ENCODE measurements at regions not wholly inside any gene's neighbourhood (a gene's known extent, or its start where the extent isn't known, plus 50 kb on each side); places are given as distances from the start of the nearest gene placed in this dataset.

DNA sequence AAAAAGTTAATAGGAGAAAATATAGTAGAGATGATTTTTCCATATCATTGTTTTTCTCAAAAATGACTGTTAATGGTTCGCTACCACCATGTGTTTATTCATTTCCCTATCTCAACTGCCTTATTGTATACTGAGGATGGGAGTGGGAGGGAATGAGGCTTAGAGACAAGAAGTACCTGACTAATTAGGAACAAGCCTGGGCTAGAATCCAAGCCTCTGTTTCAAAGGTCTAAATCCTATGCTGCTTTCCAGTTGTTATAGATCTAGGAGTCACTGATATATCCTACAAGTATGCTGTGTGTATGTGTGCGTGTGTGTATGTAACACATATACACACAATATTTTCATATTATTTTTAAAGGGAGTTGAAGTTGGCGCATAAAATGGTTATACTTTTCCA lies 465.9 kb downstream of the EPHA4 start:
- DNase-seq (ENCODE audit: low spot score) = no peak

DNA sequence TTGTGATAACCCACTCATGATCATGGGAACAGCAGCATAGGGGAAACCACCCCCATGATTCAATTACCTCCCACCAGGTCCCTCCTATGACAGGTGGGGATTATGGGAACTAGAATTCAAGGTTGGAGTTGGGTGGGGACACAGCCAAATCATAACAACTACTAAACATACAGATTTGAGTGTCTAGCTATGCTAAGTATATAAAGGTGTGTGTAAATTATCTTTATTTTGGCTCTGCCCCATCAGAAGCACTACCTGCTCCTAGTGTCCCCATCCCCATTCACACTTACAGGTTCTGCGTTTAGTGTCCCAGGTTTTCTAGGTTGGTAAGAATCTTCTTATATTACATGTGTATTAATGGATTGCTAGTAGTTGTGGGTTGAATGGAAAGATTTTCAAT lies 464.7 kb downstream of the EPHA4 start:
- DNase-seq (ENCODE audit: low spot score) = no peak

DNA sequence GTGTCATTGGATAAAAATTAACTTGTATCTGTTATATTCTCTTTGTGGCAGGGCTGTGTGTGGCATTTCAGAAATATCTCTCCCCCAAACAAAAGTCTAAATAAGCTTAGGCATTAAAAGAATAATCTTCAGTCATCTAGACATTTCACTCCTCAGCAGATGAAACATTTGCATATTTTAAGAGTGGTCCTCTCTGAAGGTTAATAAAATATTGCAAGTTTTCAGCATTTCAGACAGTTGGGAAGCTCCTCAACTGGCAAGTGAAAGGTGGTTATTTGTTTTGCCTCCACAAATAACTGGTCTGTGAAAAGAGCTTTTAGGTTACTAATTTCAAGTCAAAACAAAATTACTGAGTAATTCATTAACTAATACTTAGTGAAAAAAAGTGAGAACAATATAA lies 462.6 kb downstream of the EPHA4 start:
- no peak for DNase-seq (ENCODE audit: low spot score)

DNA sequence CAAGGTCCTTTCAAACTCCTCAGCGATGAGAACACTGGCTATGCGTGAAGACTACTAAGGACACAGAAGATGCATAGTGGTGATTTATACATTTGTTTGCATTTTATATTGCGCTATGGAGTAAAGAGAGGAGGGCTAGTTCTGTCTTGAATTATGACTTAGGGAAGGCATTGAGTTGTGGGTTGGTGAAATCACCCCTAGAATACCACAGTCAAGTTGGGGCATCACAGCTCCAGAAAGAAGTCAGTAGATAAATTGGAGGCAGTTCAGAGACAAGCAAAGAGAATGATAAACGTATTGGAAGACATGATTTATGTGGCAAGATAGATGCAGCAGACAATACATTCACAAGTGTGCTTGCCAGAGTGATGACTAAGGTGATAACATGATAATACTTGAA lies 460.4 kb downstream of the EPHA4 start:
- no peak for DNase-seq (ENCODE audit: low spot score)

DNA sequence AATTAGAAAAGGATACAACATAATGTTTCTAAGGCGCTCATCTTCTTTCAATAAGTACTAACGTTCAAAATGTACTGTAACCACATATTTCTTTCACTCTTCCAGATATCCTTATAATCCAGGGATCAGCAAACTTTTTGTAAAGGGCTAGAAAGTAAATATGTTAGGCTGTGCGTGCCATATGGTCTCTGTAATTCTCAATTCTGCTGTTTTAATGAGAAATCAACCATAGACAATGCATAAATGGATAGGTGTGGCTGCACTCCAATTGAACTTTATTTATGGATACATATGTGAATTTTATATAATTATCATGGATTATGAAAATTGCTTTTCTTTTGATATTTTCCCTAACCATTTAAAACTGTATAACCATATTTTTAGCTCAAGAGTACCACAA lies 459.4 kb downstream of the EPHA4 start:
- DNase-seq (ENCODE audit: low spot score) = no peak

DNA sequence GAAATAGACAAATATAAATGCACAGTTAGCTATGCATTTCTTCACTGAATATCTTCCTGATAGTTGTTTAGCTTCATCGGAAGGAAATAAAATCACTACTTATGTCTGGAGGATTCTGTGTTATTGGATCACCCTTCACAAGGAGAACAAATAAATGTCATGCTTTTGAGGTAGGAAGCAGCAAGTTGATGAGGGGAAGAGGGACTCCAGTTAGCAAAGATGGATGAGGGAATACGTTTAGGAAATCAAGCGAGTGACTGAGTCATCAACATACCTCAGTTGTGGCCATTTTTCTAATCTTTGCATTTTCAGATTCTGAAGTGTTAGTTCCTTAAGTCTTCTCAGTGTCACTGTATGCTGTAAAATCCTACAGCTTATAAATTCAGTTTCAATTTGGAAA lies 456.2 kb downstream of the EPHA4 start:
- no peak for DNase-seq (ENCODE audit: low spot score)

DNA sequence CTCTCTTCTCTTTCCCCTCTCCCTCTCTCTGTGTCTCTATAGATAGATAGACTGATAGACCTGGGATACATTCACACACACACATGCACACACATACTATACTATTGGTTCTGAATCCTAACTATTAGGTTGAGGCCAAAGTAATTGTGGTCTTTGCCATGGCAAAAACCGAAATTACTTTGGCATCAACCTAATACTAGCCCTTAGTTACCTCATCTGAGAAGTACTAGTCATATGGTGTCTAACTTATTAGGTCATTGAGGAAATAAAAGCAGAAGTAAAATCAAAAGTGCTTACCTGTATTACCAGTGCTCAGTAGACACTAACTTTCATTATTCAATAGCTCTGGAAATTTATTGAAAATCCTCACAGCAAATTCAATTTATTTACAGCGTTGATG lies 451.5 kb downstream of the EPHA4 start:
- DNase-seq (ENCODE audit: low spot score) = no peak

DNA sequence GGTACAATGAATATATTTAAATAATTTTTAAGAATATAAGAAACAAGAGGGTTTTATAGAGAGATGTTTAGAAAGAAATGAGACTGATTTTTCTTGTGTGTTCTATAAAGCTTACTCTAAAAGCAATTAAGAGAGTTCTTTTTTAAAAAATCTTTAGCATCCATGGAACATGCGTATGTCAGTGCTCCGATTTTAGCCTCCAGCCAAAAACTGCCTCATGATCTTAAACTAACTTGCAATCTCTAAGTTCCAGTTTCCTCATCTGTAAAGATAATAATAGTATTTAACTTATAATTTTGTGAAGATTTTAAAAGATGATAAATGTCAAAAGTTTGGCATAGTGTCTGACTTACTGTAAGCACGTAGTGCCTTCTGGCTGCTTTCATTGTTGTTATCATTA lies 448.7 kb downstream of the EPHA4 start:
- DNase-seq (ENCODE audit: low spot score) = no peak

DNA sequence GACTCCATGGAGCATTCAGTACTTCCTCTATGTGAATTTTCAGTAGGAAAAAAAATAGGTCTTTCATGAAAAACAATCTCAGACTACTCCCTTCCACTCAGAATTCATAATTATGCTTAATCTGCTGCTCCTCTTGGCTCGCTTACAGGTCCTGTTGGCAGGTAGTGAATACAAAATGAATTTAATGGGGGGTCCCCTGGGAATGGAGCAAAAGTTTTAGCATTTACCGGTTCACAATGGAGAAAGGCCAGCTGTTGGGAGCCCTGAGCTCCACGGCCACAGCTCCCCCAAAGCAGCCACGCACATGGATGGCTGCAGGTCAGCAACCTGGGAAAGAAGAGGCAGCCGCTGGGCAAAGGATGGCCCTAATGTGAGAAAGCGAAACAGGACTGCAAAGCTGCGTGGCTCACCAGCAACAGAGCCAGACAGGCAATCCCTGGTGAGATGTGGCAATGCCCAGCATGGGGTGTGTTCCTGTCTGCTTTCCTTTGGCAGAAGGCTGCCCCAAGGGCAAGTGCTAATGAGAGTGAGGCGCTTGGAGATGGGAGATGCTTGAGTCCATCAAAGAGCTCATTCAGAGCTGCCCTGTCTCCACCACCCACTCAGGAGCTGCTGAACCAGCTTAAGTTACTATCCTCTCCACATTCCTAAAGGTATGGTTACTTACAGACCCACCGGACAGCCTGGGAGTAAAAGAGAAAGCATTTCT lies 447.4 kb downstream of the EPHA4 start:
- DNase-seq (ENCODE audit: low spot score) = no peak

DNA sequence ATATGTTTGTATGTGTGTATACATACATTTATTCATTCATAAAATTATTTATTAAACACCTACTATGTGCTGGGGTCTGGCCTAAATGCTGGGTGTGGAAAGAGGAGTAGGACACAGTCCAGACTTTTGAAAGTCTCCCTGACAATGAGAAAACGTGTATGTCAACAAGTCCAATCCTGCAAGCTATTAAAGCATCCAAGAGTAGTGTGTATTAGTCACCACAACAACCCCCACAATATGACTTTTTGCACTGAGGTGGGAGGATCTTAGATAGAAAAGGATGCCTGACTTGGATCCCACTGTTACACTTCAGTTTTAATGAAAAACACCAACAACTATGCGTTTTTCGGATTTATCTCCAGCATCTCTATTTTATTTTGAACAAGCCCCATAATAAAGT lies 446.4 kb downstream of the EPHA4 start:
- no peak for DNase-seq (ENCODE audit: low spot score)

DNA sequence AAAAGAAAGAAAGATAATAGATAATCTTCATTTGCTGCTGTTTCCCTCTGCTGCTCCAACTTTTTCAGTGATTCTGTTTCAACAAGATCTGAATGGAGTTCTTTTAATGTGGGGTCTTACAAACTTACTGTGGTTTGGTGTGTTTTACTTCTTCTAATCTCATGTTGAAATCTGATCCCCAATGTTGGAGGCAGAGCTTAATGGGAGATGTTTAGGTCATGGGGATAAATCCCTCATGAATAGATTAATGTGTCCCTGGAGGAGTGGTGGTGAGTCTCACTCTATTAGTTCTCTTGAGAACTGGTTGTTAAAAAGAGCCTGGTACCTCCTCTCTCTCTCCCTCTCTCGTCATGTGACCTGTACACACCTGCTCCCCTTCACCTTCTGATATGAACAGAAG lies 442.4 kb downstream of the EPHA4 start:
- no peak for DNase-seq (ENCODE audit: low spot score)

DNA sequence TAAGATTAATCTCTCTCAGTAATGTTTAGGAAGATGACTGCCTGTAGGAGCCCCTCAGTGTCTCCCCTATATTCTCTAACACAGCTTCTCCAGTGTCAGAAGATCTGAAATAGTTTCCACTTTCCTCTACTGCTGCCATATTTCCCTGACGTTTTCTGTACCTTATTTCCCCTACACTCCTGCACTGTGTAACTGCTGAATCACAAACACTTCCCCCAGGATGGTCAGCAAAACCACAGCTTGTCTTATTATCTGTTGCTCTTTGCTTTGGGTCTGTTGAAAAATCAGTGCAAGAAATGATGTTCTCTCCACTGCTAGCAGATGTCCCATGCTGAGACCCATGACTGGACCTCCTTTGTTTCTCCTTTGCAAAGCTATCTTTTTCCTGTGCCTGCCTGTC lies 441.7 kb downstream of the EPHA4 start:
- no peak for DNase-seq (ENCODE audit: low spot score)

DNA sequence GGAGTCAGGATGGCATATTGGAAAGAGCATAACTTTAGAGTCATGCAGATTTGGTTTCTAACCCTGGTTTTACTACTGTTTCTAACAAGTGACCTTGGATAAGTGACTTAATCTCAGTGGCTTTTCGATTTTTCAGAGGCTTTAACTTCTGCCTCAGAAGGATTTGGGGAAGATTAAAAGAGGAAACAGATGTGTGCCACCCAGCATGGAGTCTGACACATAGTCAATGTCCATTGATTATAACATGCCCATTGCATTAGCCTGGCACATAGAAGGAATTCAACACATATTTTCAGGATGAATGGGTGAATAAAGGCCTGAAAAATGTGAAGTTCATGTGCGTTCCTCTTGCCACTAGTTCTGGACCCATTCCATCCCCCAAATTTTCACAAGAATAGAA lies 438.2 kb downstream of the EPHA4 start:
- no peak for DNase-seq (ENCODE audit: low spot score)

DNA sequence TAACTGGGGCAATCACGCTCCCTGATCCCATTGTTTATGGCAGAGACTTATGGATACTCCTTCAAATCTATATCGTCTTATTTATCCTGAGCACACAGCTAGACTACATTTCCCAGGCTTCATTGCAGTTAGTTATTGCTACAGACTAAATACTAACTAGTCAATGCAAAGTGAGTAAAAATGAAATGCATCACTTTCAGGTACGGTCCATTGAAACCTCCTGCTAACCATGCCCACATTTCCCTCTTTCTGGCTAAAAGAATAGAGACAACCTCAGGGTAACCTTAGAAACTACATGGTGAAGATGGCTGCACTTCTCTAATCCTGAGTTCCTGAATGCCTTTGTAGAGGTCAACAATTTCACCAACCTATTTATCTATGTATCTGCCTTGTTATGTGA lies 437.4 kb downstream of the EPHA4 start:
- DNase-seq (ENCODE audit: low spot score) = no peak

DNA sequence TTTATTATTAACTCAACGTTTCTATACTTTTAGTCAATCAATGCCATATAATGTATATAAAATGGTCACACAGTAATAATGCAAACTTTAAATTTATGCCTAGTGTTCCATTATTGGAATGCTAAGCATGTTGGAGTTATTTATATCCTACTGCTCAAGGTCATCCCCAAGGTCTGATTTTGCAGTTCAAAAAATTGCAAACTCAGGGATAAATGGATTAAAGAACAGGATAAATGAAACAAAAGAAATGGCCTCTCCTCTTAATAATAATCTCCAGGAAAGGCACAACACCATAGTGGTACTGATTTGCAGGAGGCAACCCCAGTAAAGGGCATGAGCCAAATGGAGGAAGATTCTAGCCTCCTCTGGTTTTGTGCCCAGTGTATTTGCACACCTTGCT lies 436.4 kb downstream of the EPHA4 start:
- no peak for DNase-seq (ENCODE audit: low spot score)

DNA sequence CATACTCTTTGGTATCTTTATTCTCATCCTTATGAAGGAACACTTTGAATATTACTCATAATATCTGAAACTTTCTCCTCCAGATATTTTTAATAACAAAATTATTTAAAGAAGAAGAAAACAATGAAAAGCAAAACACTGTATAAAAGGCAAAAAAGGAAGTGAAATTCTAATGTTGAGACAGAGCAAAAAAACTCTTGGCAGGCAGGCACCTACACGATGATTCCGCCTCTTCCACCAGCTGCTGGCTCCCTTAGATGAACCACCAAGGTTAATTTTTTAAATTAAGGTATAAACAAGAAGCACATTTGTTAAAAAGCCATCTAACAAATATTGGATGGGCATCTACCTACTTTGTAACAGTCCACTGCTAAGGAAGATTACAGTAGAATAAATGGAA lies 434.7 kb downstream of the EPHA4 start:
- no peak for DNase-seq (ENCODE audit: low spot score)

DNA sequence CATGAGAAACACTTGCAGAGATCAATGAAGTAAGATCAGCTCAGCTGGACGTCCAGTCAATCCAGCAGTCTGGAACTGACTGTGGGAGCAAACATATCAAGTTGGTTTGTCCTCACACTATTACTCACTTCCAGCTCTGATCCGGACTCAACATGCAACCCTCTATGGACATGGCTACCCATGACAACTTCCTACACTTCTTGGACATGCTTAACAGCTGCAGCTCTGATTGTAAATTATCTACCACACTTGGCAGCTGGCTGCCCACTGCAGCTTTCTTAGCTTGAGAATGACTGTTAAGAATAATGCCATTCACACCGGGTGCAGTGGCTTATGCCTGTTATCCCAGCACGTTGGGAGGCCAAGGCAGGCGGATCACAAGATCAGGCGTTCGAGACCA lies 429.8 kb downstream of the EPHA4 start:
- DNase-seq (ENCODE audit: low spot score) = no peak

DNA sequence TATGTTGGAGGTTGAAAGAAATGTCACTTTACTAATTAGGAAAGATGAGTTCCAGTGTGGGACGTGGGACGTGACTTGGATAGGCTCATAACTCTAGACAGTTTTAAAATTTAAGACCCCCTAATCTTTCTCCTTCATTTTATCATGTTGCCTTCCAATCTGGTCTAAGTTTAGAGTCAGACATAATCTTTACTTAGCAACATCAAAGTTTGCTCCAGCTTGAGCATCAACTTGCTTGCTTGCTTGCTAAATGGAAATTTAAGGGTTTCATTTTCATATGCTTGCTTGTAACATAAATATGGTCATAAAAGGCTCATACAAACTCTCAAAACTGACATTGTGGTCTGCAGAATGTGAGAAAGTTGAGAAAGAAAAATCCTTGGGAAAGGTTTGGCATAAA lies 428.9 kb downstream of the EPHA4 start:
- DNase-seq (ENCODE audit: low spot score) = no peak

DNA sequence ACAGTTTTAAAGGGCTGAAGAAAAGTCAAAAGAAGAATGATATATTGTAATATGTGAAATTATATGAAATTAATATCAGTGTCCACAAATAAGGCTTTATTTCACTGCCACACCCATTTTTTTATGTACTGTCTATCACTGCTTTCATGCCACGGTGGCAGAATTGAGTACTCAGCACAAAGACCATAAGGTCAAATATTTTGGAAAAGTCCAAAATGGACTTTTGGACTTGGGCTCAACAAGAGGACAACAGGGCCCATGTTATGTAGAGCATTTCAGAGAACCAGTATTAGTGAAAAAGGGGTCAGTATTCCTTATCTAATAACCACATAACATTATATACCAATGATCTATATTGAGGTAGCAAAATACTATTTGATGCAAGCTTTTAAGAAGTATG lies 427.2 kb downstream of the EPHA4 start:
- no peak for DNase-seq (ENCODE audit: low spot score)

DNA sequence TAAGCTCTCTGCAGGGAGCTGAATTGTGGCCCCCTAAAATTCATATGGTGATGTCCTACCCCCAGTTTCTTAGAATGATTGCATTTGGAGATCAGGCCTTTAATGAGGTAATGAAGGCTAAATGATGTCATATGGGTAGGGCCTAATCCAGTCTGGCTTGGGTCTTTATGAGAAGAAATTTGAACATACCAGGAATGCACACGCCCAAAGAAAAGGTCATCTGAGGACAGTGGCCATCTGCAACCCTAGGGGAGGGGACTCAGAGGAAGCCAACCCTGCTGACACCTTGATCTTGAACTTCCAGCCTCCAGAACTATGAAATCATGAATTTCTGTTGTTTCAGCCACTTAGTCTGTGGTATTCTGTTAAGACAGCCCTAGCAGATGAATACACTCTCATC lies 426.7 kb downstream of the EPHA4 start:
- DNase-seq (ENCODE audit: low spot score) = no peak

DNA sequence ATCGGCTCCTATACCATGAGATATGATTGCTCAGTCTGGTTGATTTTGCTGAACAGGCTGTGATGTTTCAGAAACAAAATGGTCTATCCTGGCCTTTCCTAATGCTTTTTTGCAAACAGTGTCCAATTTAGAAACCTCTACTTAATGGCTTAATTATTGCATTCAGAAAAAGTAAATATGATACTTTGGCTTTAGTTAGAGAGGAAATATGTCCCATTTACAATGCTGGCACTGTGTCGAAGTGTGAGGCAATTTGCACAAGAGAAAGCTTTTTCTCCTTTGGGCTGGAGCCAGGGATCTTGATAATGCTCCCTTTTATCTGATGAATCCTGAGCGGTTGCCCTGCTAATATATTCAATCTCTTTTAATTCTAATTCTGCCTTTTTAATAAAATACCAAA lies 418.9 kb downstream of the EPHA4 start:
- DNase-seq (ENCODE audit: low spot score) = no peak

DNA sequence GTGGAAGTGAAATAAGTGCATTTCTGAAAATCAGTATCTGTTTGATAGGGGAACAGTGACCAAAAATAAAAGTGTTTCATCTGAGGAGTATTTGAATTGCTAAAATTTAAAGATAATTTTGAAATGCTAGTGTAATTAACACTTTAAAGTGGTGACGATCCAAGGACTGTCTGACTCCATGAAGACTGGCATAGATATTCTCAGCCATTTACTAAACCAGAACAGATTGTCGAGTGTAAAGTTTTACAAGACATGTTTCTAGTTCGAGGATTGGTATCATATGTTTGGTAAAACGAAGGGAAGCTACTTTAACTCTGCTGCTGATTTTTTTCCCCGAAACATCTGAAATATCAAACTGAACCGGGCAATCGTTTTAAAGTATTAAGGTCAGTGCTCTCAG lies 417.9 kb downstream of the EPHA4 start:
- no peak for DNase-seq (ENCODE audit: low spot score)

DNA sequence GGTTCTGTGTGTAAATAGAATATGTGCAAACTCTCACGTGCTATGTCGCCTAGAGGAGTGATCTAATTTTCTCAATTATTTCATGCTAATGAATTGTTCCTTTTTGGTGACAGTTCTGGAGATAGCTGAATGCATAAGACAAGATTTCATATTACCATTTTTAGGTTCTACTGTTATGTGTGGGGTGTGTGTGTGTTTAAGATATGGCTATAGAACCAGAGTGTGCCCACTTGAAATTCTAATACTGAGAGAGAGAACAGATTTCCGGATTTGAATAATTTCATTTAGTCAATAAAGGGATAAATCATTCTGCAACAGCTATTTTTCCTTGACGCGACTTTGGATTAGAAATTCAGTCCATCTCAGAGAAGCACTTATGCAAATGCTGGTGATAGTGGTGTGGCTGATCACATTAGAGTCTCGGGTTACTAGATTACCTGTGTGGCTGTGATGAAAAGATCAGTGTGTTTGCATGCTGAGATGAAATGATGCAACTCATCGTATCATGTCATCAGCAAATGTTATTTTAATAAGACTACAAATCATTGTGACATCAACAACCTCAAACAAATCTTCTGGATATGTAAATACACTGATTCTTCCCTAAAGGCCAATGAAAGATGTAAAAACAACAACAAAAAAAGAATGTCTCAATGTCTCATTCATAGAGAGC lies 415.9 kb downstream of the EPHA4 start:
- DNase-seq (ENCODE audit: low spot score) = no peak

DNA sequence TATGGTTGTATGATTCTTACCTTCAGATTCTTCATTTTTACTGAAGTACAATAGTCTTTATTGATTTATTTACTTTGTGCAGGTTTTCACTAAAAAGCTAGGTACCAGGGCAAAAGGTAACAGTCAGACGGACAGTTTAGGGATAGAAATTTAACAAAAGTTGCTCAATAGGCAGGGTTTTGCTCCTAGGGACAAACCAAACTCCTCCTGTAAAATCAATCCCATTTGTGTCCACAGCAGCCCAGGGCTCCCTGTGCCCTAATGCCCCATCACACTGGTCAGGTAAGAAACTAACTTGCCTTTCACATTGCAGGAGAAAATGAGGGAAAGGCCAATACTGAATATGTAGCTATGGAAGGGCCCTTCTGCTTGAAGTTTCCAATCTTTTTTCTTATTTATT lies 410.9 kb downstream of the EPHA4 start:
- DNase-seq (ENCODE audit: low spot score) = no peak

Data from activated CD4-positive, alpha-beta T cell treated with anti-CD3 and anti-CD28 coated beads, Interleukin-2, Interleukin-4, amounts not matched to agents 100 ng/mL and 50 ng/mL, durations not matched to agents 16 hours and 8 hours (primary cell).